A673 (cell line): ENCODE measurements at regions not wholly inside any gene's neighbourhood (a gene's known extent, or its start where the extent isn't known, plus 50 kb on each side); places are given as distances from the start of the nearest gene placed in this dataset.

Source experiments
- EZH2 ChIP-seq: fragments of 200-600 bp; sonication (generic); IDR thresholded peaks from 2 replicates; pipeline ENCODE4 v1.6.1; 2017; ENCODE audit warnings: borderline replicate concordance, low read depth, mild to moderate bottlenecking, mixed read lengths, antibody characterized with exemption, low read length; ENCODE audit not compliant: poor library complexity, severe bottlenecking
- TF ChIP-seq, protein P1 (sequence below): fragments of 300-800, 200-600 bp; sonication (generic); conservative IDR thresholded peaks from 2 replicates; pipeline ENCODE4 v1.5.1; 2017; ENCODE audit warnings: low read depth, mild to moderate bottlenecking, antibody characterized with exemption, low read length, moderate library complexity, mixed read lengths

DNA sequence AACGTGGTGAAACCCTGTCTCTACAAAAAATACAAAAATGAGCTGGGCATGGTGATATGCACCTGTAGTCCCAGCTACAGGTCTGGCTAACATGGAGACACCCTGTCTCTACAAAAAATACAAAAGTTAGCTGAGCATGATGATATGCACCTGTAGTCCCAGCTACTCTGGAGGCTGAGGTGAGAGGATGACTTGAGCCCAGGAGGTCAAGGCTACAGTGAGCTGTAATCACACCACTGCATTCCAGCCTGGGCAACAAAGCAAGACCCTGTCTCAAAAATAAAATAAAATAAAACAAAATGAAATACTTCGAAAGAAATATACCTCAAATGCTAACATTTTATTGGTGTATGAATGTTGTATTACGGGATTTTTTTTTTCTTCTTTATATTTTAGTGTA lies 107.6 kb upstream of the EGLN3 start:
- TF ChIP-seq, protein P1, sequence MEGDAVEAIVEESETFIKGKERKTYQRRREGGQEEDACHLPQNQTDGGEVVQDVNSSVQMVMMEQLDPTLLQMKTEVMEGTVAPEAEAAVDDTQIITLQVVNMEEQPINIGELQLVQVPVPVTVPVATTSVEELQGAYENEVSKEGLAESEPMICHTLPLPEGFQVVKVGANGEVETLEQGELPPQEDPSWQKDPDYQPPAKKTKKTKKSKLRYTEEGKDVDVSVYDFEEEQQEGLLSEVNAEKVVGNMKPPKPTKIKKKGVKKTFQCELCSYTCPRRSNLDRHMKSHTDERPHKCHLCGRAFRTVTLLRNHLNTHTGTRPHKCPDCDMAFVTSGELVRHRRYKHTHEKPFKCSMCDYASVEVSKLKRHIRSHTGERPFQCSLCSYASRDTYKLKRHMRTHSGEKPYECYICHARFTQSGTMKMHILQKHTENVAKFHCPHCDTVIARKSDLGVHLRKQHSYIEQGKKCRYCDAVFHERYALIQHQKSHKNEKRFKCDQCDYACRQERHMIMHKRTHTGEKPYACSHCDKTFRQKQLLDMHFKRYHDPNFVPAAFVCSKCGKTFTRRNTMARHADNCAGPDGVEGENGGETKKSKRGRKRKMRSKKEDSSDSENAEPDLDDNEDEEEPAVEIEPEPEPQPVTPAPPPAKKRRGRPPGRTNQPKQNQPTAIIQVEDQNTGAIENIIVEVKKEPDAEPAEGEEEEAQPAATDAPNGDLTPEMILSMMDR: no peak
- no peak for TF ChIP-seq EZH2
